PC-9 (cell line): ENCODE measurements at regions not wholly inside any gene's neighbourhood (a gene's known extent, or its start where the extent isn't known, plus 50 kb on each side); places are given as distances from the start of the nearest gene placed in this dataset.
"Not testable (repeated sequence)": the region's sequence is repeated elsewhere in the genome, so short reads cannot be mapped to it uniquely, and the experiment has no call there.

Experiments
- BruUV-seq: library from RNA; stranded (reverse); fragments of 400-500 nt; replicated peaks from 2 replicates; lab custom pipeline; 2021; lab: Mats Ljungman, UMichigan
- CTCF ChIA-PET: fragments of 300-600 bp; sonication (Branson Sonifier 250); formaldehyde crosslinking; loops from one replicate; lab custom pipeline; 2022; ENCODE audit warnings: antibody characterized with exemption; lab: Charles Lee
- POLR2A ChIA-PET: fragments of 300-600 bp; sonication (Branson Sonifier 250); formaldehyde crosslinking; loops from one replicate; lab custom pipeline; 2022; ENCODE audit warnings: antibody characterized with exemption; ENCODE audit not compliant: unreplicated experiment; lab: Charles Lee
- DNase-seq, 2 experiments: peaks; one replicate each; pipeline versions ENCODE4 v3.0.0 to v3.0.0-alpha.2; 2015 to 2022; ENCODE audit warnings: mixed read lengths in 1 of 2
- H2AFZ ChIP-seq: fragments of 200-600 bp; sonication (generic); 2 replicates; pipeline ENCODE4 v1.8.1; 2017; ENCODE audit warnings: antibody characterized with exemption
- H3F3A ChIP-seq: fragments of 200-600 bp; sonication (generic); 2 replicates; pipeline ENCODE4 v1.8.1; 2017; ENCODE audit warnings: antibody characterized with exemption, mild to moderate bottlenecking, low read depth; ENCODE audit not compliant: insufficient read depth
- H3K27ac ChIP-seq: fragments of 200-600 bp; sonication (generic); 2 replicates; pipeline ENCODE4 v1.6.1; 2016; ENCODE audit warnings: mixed run types
- H3K27me3 ChIP-seq: fragments of 200-600 bp; sonication (generic); 2 replicates; pipeline ENCODE4 v1.6.1; 2016; ENCODE audit warnings: low read depth, mixed run types; ENCODE audit not compliant: insufficient read depth
- H3K36me3 ChIP-seq: fragments of 200-600 bp; sonication (generic); 2 replicates; pipeline ENCODE4 v1.6.1; 2016; ENCODE audit warnings: low read depth, mixed run types
- H3K4me1 ChIP-seq: fragments of 200-600 bp; sonication (generic); replicated peaks from 2 replicates; pipeline ENCODE4 v1.6.1; 2016; ENCODE audit warnings: mixed run types; ENCODE audit not compliant: insufficient read depth
- H3K4me2 ChIP-seq: fragments of 200-600 bp; sonication (generic); 2 replicates; pipeline ENCODE4 v1.6.1; 2017; ENCODE audit warnings: mixed run types
- H3K4me3 ChIP-seq: fragments of 200-600 bp; sonication (generic); 2 replicates; pipeline ENCODE4 v1.6.1; 2016; ENCODE audit warnings: mixed run types
- H3K79me2 ChIP-seq: fragments of 200-600 bp; sonication (generic); 2 replicates; pipeline ENCODE4 v1.6.1; 2017; ENCODE audit warnings: low read depth, mixed run types
- H3K9me2 ChIP-seq: fragments of 200-600 bp; sonication (generic); 2 replicates; pipeline ENCODE4 v1.8.1; 2017; ENCODE audit warnings: mild to moderate bottlenecking; ENCODE audit not compliant: insufficient read depth
- H3K9me3 ChIP-seq: fragments of 200-600 bp; sonication (generic); 2 replicates; pipeline ENCODE4 v1.8.1; 2016; ENCODE audit warnings: low read depth; ENCODE audit not compliant: insufficient read depth
- H4K20me1 ChIP-seq: fragments of 200-600 bp; sonication (generic); 2 replicates; pipeline ENCODE4 v1.8.1; 2017; ENCODE audit not compliant: insufficient read depth
- intact Hi-C: fragments of 100-400 bp; cut with micrococcal nuclease; formaldehyde crosslinking; loops from one replicate; pipeline ENCODE4 v1.10.0; 2022; ENCODE audit not compliant: unreplicated experiment

DNA sequence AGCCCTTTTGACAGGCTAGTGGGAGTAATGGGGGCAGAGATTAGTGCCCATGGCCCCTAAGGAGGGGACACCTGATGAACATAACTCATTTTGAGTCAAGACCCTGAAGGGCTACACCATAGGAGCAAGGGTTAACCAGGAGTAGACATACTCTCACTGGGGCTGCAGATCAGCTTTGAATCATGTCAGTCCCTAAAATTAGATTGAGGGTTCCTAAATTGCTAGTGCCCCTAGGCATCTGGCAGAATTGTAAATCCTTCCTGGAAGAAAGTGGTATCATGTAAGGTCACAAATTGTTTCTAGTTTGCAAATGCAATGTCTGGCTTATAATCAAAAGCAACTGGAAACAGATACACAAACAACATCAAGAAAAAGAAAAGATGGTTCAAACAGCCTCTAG lies 52.1 kb upstream of the LRRC37A2 start:
- BruUV-seq, H3K36me3 ChIP-seq, H3K79me2 ChIP-seq, H3K4me2 ChIP-seq, DNase-seq, H3K27me3 ChIP-seq, CTCF ChIA-PET, H3K4me3 ChIP-seq, H3K9me3 ChIP-seq, H3K4me1 ChIP-seq, H4K20me1 ChIP-seq, POLR2A ChIA-PET, intact Hi-C loops, H3K27ac ChIP-seq, H3K9me2 ChIP-seq, H2AFZ ChIP-seq, H3F3A ChIP-seq: not testable (repeated sequence)

DNA sequence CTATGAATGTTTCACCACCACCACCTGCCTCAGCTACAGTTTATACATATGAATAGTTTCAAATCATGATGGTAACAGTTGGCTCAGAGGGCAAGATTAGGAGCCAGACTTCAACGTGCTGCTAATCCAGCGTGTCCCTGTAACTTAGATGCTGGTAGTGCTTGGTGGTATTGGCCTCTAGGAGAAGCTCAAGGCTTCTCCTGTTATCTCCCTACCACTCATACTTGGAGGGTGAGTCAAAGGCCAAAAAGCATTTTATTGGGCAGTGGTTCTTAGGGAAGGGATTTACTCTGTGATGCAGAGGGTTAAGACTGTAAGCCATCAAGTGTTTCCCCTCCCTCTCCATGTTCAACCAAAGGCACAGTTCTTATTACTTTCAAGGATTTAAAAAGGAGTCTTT lies 57.2 kb upstream of the LRRC37A2 start:
- H3K79me2 ChIP-seq, CTCF ChIA-PET, H3K4me2 ChIP-seq, H3K4me3 ChIP-seq, H2AFZ ChIP-seq, DNase-seq, H3F3A ChIP-seq, H3K27me3 ChIP-seq, H3K9me3 ChIP-seq, H3K9me2 ChIP-seq, H4K20me1 ChIP-seq, POLR2A ChIA-PET, H3K27ac ChIP-seq, intact Hi-C loops, H3K4me1 ChIP-seq, H3K36me3 ChIP-seq, BruUV-seq: not testable (repeated sequence)

DNA sequence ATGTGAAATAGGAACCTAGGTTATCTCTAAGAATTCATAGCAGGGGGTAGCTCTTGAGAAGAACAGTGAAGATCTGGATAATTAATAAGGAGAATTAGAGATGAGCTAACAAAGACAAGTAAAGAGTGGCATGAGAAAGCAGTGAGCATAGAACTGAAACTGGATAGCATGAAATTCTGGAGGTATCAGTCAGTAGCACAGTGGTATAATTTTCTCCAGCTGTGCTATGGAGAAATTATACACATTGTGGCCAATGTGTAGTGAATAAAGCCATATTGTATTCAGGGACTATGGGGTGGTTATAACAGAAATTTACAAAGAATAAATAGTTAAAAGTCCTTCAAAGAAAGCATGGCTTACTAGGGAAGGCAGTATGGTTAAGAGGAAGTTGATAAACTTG lies 57.7 kb upstream of the LRRC37A2 start:
- H4K20me1 ChIP-seq, CTCF ChIA-PET, H3K79me2 ChIP-seq, H3K4me3 ChIP-seq, DNase-seq, H3K27ac ChIP-seq, H3K4me1 ChIP-seq, intact Hi-C loops, H3K4me2 ChIP-seq, POLR2A ChIA-PET, H3K36me3 ChIP-seq, H3F3A ChIP-seq, H3K27me3 ChIP-seq, H3K9me3 ChIP-seq, H2AFZ ChIP-seq, H3K9me2 ChIP-seq, BruUV-seq: not testable (repeated sequence)

DNA sequence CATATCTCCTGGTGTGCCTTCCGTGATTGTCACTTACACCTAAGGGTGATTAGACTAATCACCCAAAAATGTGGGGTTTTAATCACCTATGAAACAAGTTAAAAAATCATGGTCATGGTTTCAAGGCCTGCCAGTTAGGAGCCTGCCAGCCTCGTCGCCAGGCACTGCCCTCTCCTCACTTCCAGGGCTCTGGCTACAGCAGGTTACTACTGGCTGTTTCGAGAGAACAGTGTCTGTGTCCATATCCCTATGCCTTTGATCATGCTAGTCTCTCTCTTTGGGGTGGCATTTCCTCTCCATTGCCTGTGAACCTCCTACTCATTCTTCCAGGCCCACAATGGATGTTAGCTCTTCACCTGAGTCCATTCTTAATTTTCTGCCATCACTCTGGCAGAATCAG lies 59.2 kb upstream of the LRRC37A2 start:
- H3K4me1 ChIP-seq, H3K4me2 ChIP-seq, H3K27ac ChIP-seq, H3K79me2 ChIP-seq, H3K36me3 ChIP-seq, H4K20me1 ChIP-seq, BruUV-seq, DNase-seq, H3K4me3 ChIP-seq, H2AFZ ChIP-seq, CTCF ChIA-PET, H3K9me2 ChIP-seq, intact Hi-C loops, POLR2A ChIA-PET, H3F3A ChIP-seq, H3K9me3 ChIP-seq, H3K27me3 ChIP-seq: not testable (repeated sequence)

DNA sequence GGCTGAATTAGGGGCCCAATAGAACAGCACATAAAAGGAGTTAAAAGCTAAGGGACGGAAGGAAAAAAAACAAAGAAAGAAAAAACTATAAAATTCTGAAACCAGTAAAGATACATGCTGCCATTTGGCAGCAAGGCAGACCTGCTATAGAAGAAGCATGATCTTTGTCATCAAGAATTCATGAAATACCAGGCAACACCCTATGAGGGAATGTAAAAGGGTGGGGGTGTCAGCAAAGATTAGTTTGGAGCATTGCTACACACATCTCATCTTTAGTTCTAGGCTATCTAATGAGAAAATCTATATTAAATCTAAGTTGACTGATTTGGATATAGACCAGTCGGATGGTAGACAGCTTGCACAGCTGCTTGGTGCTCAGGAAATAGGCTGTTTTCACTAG lies 66.4 kb upstream of the LRRC37A2 start:
- H3K27me3 ChIP-seq, H3K4me2 ChIP-seq, H3K27ac ChIP-seq, CTCF ChIA-PET, intact Hi-C loops, H3K36me3 ChIP-seq, POLR2A ChIA-PET, H3K9me3 ChIP-seq, DNase-seq, BruUV-seq, H4K20me1 ChIP-seq, H3F3A ChIP-seq, H3K79me2 ChIP-seq, H3K4me3 ChIP-seq, H3K4me1 ChIP-seq, H2AFZ ChIP-seq, H3K9me2 ChIP-seq: not testable (repeated sequence)

DNA sequence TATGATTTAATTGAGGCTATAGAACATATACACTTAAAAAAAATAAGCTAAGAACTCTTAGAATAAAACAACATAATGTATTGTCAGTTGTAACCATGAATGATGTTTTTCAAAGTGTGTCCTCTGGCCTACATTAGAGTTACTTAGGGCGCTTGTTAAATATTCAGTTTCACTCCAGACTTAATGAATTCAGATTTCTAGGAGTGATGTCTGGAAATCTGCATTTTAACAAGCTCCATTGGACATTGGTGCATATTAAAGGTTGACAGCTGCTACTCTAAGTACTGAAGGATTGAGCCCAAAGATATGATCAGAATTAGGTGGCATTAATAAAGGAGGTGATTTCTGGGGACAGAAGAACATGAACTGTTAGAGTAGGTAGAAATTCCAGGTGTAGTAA lies 66.9 kb upstream of the LRRC37A2 start:
- H3F3A ChIP-seq, H3K9me2 ChIP-seq, intact Hi-C loops, POLR2A ChIA-PET, H3K4me1 ChIP-seq, H3K36me3 ChIP-seq, H2AFZ ChIP-seq, H3K4me3 ChIP-seq, H3K9me3 ChIP-seq, H4K20me1 ChIP-seq, H3K27ac ChIP-seq, DNase-seq, H3K4me2 ChIP-seq, CTCF ChIA-PET, H3K27me3 ChIP-seq, H3K79me2 ChIP-seq: not testable (repeated sequence)
- TSS peak; percentile 99 for BruUV-seq

DNA sequence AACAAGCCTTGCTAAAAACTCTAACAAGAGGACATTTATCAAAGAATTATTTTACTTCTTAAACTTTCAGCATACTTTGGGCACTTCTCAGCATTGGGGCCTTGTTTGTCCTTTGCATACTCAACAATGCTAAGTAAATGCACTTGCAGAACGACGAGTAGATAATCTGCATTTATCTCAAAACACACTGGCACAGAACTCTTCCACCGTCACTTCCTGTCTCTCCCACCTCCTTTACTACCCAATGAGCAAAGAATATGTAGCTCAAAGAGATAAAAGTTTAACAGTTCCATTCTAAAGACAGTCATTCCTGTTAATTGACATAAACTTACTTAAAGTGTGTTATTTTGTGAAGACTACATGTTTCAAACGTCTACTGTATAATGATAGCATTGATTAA lies 70.1 kb upstream of the LRRC37A2 start:
- H3K4me3 ChIP-seq, H3K27ac ChIP-seq, H3K9me3 ChIP-seq, H3K36me3 ChIP-seq, CTCF ChIA-PET, intact Hi-C loops, H4K20me1 ChIP-seq, H3K4me2 ChIP-seq, H3F3A ChIP-seq, H3K4me1 ChIP-seq, H2AFZ ChIP-seq, DNase-seq, BruUV-seq, H3K9me2 ChIP-seq, H3K27me3 ChIP-seq, POLR2A ChIA-PET, H3K79me2 ChIP-seq: not testable (repeated sequence)

DNA sequence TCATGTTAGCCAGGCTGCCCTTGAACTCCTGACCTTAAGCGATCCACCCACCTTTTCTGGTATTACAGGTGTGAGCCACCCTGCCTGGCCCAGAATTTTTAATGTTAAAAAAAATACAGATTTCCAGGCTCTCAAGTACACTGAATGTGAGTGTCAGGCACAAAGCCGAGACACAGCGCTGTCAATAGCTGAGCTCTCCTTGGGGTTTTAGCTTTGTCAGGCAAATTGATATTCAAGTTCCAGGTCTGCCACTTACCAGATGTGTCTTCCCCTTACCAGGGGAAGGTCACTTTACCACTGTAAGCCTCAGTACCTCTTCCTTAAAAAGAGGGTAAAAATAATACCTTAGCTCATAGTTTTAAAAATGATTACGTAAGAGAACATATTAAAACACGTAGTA lies 71.6 kb upstream of the LRRC37A2 start:
- H3K9me2 ChIP-seq, DNase-seq, CTCF ChIA-PET, intact Hi-C loops, H3K27ac ChIP-seq, H3K4me3 ChIP-seq, H3K4me1 ChIP-seq, H3F3A ChIP-seq, H3K79me2 ChIP-seq, H3K4me2 ChIP-seq, BruUV-seq, H3K36me3 ChIP-seq, H4K20me1 ChIP-seq, H3K9me3 ChIP-seq, POLR2A ChIA-PET, H2AFZ ChIP-seq, H3K27me3 ChIP-seq: not testable (repeated sequence)
